Aorta (tissue), 5 donors: ENCODE measurements at regions not wholly inside any gene's neighbourhood (a gene's known extent, or its start where the extent isn't known, plus 50 kb on each side); places are given as distances from the start of the nearest gene placed in this dataset.

Experiments used
- ATAC-seq: fragments of 200-7000 bp; cut with Tn5 transposase; one replicate; pipeline ENCODE4 v1.9.1; 2022; ENCODE audit warnings: moderate library complexity; ENCODE audit not compliant: low FRiP score
- DNase-seq, 2 donors: peaks; one replicate each; pipeline ENCODE4 v3.0.0-alpha.2; 2020
- H3K27ac ChIP-seq, 2 donors: one replicate each; pipeline ENCODE4 v1.5.1; 2013; ENCODE audit warnings: low read length in 2 of 2, mild to moderate bottlenecking in 2 of 2, moderate library complexity in 2 of 2, control low read depth in 1 of 2, inconsistent platforms in 1 of 2, low read depth in 1 of 2
- H3K27me3 ChIP-seq, 2 donors: one replicate each; pipeline ENCODE4 v1.6.1; 2013; ENCODE audit warnings: control low read depth in 1 of 2, low read length in 1 of 2, mild to moderate bottlenecking in 1 of 2, moderate library complexity in 1 of 2; ENCODE audit not compliant: insufficient read depth in 2 of 2, control insufficient read depth in 1 of 2
- H3K36me3 ChIP-seq, 2 donors: one replicate each; pipeline ENCODE4 v1.6.1; 2013; ENCODE audit warnings: control low read depth in 1 of 2, low read length in 1 of 2, mild to moderate bottlenecking in 1 of 2; ENCODE audit not compliant: insufficient read depth in 2 of 2, control insufficient read depth in 1 of 2
- H3K4me1 ChIP-seq, 2 donors: one replicate each; pipeline ENCODE4 v1.6.1; 2013; ENCODE audit warnings: low read length in 2 of 2, control low read depth in 1 of 2, mild to moderate bottlenecking in 1 of 2, moderate library complexity in 1 of 2; ENCODE audit not compliant: insufficient read depth in 2 of 2, control insufficient read depth in 1 of 2
- H3K4me3 ChIP-seq, 2 donors: one replicate each; pipeline ENCODE4 v1.5.1; 2013; ENCODE audit warnings: low read length in 2 of 2, control low read depth in 1 of 2, mild to moderate bottlenecking in 1 of 2
- H3K9me3 ChIP-seq: one replicate; pipeline ENCODE4 v1.6.1; 2013; ENCODE audit warnings: mild to moderate bottlenecking, low read length; ENCODE audit not compliant: control insufficient read depth
- WGBS, 2 donors: extraction: QIAGEN DNeasy Blood & Tissue Kit; methylation state at CpG; one replicate each; pipeline ENCODE4 v1.1.7; 2013; 5-methylcytosine and 5-hydroxymethylcytosine counted together
- intact Hi-C, 2 donors: fragments of 100-400 bp; cut with DNase I; formaldehyde crosslinking; loops; one replicate each; pipeline versions ENCODE4 v1.14.2 to v1.15.0; 2022
- donor health status: healthy with polysubstance abuse.
- donor health status: Bipolar disorder and iron deficiency.
- donor health status: DM: no; HTN: no; CAD: no.
- donor health status: DM: no; HTN: no; CAD: no.
- donor health status: DM: yes; HTN: yes; CAD: no.

GRCh38 chr16:85178006-85178591, 65.8 kb upstream of the CIBAR2 start:
- no peaks in the 10 kb centered on the region for H3K4me1 ChIP-seq
- H3K27ac ChIP-seq = no peak overlapping the region
- no peaks in the 10 kb centered on the region for H3K36me3 ChIP-seq
- DNase-seq (no peak), ATAC-seq (no peak)
- H3K4me3 ChIP-seq = no peak overlapping the region
- no peaks in the 10 kb centered on the region for H3K9me3 ChIP-seq
- intact Hi-C loops = no loop called here
- 87 to 91% methylated on average over 14 of the region's 14 CpGs for WGBS, 2 donors
- H3K27me3 ChIP-seq = no peaks in the 10 kb centered on the region

- Histone ChIP-seq H3K27me3 (no peaks in the 10 kb centered on the region), H3K36me3 (no peaks in the 10 kb centered on the region), H3K9me3 (no peaks in the 10 kb centered on the region), H3K4me1 (no peaks in the 10 kb centered on the region), H3K27ac (no peak overlapping the region), H3K4me3 (no peak overlapping the region)
- intact Hi-C loops = no loop called here
- DNase-seq (no peak), ATAC-seq (no peak)
- WGBS, 2 donors = 92 to 94% methylated on average over 11 of the region's 11 CpGs
Observed at GRCh38 chr16:85178596-85178995, 66.3 kb upstream of the CIBAR2 start.

GRCh38 chr16:85179344-85180046, 67.2 kb upstream of the CIBAR2 start:
- Histone ChIP-seq H3K9me3 (no peaks in the 10 kb centered on the region), H3K36me3 (no peaks in the 10 kb centered on the region), H3K27me3 (no peaks in the 10 kb centered on the region), H3K4me1 (no peaks in the 10 kb centered on the region), H3K4me3 (no peak overlapping the region), H3K27ac (no peak overlapping the region)
- DNase-seq = no peak
- ATAC-seq = no peak
- WGBS, 2 donors = 71 to 84% methylated on average over 15 of the region's 15 CpGs
- intact Hi-C loops = no loop called here

DNA sequence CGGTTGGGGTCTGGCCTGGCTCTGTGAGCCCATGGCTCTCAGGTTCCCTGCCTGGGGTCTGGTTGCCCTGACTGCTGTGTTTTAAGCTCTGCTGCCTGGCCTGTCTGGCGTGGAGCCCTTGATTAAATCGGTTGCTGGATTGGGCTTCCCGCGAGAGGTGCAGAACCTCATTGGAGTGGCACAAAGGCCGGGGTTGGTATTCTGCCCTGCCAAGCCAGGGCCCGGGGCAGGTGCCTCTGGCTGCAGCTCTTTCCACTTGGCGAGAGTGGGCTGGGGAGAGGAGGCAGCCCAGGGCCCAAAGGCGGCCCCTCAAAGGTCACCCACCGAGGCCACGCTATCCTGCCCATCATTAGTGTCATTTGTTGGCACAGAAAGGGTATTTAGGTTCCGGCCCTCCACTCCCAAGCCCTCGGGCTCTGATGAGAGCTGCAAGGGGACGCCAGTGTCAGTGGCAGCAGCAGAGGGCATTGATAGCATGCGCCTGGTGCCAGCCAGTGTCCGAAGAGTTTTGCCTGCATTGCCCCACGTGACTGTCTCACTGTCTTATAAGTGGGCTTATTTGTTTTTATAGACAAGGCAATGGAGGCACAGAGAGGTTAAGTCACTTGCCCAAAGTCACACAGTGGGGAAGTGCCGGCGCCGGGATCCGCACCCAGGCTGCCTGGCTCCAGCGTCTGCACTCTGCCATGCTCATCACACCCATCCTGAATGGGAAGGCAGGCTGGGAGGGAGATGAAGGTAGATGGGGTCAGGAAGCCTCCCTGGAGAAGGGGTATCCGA, 68.0 kb upstream of the CIBAR2 start:
- intact Hi-C loops = no loop called here

DNA sequence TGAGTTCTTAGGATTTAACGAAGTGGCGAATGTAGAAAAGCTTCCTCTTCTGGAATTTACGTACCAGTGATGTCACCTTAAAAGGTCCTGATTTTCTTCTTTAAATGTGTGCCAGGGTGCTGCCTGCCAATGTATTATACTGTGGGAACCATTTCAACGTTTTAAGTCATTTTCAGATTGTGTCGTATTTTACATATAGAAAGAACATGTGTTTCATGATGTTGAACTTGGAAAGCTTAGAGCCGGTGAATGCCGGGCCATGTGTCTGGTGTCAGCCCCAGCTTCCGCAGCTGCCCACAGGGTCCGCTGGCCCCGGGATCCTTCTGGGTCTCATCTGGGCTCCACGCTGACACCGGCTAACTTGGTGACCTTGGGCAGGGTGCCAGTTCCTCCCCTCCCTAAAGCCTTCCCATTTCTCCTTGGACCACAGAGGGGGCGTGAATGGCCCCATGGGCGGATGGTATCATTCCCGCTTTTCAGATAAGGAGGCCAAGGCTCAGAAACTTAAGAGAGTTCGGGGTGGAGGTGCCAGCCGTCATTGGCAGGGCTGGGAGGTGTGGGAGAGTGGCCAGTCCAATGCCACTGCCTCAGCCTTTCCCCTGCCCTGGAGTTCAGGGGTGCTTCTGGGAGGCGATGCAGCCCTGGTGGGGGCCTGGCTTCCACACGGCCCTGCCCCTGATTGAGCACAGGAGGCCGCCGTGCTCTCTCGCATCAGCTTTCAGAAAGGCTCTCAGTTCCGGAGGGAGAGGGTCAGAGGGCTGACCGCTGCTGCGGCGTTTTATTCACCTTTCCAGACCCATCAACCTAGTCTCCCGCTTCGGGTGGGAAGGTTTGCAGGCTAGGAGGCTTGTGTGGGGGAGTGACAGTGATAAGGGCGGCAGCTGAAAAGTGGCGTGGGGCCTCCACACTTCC, 68.8 kb upstream of the CIBAR2 start:
- Histone ChIP-seq H3K9me3 (no peaks in the 10 kb centered on the region), H3K27ac (no peak overlapping the region), H3K4me1 (no peaks in the 10 kb centered on the region), H3K4me3 (no peak overlapping the region), H3K36me3 (no peaks in the 10 kb centered on the region), H3K27me3 (no peaks in the 10 kb centered on the region)
- DNase-seq (no peak), ATAC-seq (no peak)
- intact Hi-C loops = no loop called here
- WGBS, 2 donors = 38 to 47% methylated on average over 30 of the region's 30 CpGs

More for the DNA sequence above, 68.0 kb upstream of the CIBAR2 start:
- ATAC-seq = no peak
- Histone ChIP-seq H3K4me3 (no peak overlapping the region), H3K27ac (no peak overlapping the region), H3K36me3 (no peaks in the 10 kb centered on the region), H3K27me3 (no peaks in the 10 kb centered on the region), H3K4me1 (no peaks in the 10 kb centered on the region), H3K9me3 (no peaks in the 10 kb centered on the region)
- DNase-seq = no peak
- 74 to 83% methylated on average over 23 of the region's 23 CpGs for WGBS, 2 donors

- H3K4me3 ChIP-seq = no peak overlapping the region
- H3K27ac ChIP-seq = no peak overlapping the region
- no peak for DNase-seq
- no peaks in the 10 kb centered on the region for H3K4me1 ChIP-seq
- no peaks in the 10 kb centered on the region for H3K36me3 ChIP-seq
- intact Hi-C loops = no loop called here
- no peaks in the 10 kb centered on the region for H3K9me3 ChIP-seq
- no peak for ATAC-seq
- 89 to 92% methylated on average over 17 to 18 of the region's 18 CpGs for WGBS, 2 donors
- H3K27me3 ChIP-seq = no peaks in the 10 kb centered on the region
Observed at GRCh38 chr16:85181739-85182129, 69.5 kb upstream of the CIBAR2 start.

- intact Hi-C loops = no loop called here
- H3K4me3 ChIP-seq = no peak overlapping the region
- no peaks in the 10 kb centered on the region for H3K4me1 ChIP-seq
- H3K36me3 ChIP-seq = no peaks in the 10 kb centered on the region
- no peaks in the 10 kb centered on the region for H3K27me3 ChIP-seq
- no peaks in the 10 kb centered on the region for H3K9me3 ChIP-seq
- no peak for ATAC-seq
- no peak for DNase-seq
- WGBS, 2 donors = 95 to 97% methylated on average over 11 of the region's 11 CpGs
- no peak overlapping the region for H3K27ac ChIP-seq
Observed at GRCh38 chr16:85182286-85182685, 70.0 kb upstream of the CIBAR2 start.

- DNase-seq (no peak), ATAC-seq (no peak)
- Histone ChIP-seq H3K4me1 (no peaks in the 10 kb centered on the region), H3K9me3 (no peaks in the 10 kb centered on the region), H3K27ac (no peak overlapping the region), H3K27me3 (no peaks in the 10 kb centered on the region), H3K4me3 (no peak overlapping the region), H3K36me3 (no peaks in the 10 kb centered on the region)
- intact Hi-C loops = no loop called here
- 97% methylated on average over 13 of the region's 13 CpGs for WGBS, 2 donors
Observed at GRCh38 chr16:85182774-85183173, 70.5 kb upstream of the CIBAR2 start.
